OCI-LY1 (cell line): ENCODE measurements at regions not wholly inside any gene's neighbourhood (a gene's known extent, or its start where the extent isn't known, plus 50 kb on each side); places are given as distances from the start of the nearest gene placed in this dataset.

ENCODE experiments used
- CTCF ChIP-seq: fragments of 200-600 bp; sonication (generic), shearing (Covaris generic); IDR thresholded peaks from 2 replicates; pipeline ENCODE4 v1.5.1; 2017; ENCODE audit warnings: mild to moderate bottlenecking, antibody characterized with exemption, low read length, moderate library complexity, mixed read lengths
- EZH2 ChIP-seq: fragments of 200-600 bp; sonication (generic), shearing (Covaris generic); IDR thresholded peaks from 2 replicates; pipeline ENCODE4 v1.8.0; 2017; ENCODE audit warnings: borderline replicate concordance, mixed run types, mild to moderate bottlenecking, antibody characterized with exemption, low read length, moderate library complexity, mixed read lengths

- TF ChIP-seq CTCF (no peak), EZH2 (no peak)
Measured at GRCh38 chr6:153673750-153674149, 365.3 kb upstream of the OPRM1 start.
